ENCODE measurements at regions not wholly inside any gene's neighbourhood (a gene's known extent, or its start where the extent isn't known, plus 50 kb on each side); places are given as distances from the start of the nearest gene placed in this dataset. TPM values are rescaled to one million over a fixed set of nuclear protein-coding genes. Genes with fewer than 3 reads are reported as not detected.

DNA sequence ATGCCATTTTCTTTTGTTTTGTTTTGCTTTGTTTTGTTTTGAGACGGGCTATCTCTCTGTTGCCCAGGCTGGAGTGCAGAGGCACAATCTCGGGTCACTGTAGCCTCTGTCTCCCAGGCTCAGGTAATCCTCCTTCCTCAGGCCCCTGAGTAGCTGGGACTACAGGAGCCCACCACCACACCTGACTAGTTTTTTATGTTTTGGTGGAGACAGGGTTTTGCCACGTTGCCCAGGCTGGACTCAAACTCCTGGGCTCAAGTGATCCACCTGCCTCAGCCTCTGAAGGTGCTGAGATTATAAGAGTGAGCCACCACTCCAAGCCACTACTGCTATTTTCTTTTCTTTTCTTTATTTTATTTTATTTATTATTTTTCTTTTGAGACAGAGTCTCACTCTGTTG lies 54.0 kb upstream of the S1PR3 start:
- Histone ChIP-seq H3K27me3 (no peaks in the 10 kb centered on the region), H3K4me3 (no peak overlapping the region), H3K36me3 (replicated peaks in 1 of 2; ENCODE audit: insufficient read depth in 1 of 2, low read depth in 2 of 2) (no peaks in the 10 kb centered on the region), H3K4me1 (peaks cover 22% of the 10 kb centered on the region), H3K27ac (no peak overlapping the region), H3K9me3 (no peaks in the 10 kb centered on the region)
- TF ChIP-seq POLR2A (IDR thresholded peaks at IDR 0.05), result no peak
- TF ChIP-seq, protein P1, sequence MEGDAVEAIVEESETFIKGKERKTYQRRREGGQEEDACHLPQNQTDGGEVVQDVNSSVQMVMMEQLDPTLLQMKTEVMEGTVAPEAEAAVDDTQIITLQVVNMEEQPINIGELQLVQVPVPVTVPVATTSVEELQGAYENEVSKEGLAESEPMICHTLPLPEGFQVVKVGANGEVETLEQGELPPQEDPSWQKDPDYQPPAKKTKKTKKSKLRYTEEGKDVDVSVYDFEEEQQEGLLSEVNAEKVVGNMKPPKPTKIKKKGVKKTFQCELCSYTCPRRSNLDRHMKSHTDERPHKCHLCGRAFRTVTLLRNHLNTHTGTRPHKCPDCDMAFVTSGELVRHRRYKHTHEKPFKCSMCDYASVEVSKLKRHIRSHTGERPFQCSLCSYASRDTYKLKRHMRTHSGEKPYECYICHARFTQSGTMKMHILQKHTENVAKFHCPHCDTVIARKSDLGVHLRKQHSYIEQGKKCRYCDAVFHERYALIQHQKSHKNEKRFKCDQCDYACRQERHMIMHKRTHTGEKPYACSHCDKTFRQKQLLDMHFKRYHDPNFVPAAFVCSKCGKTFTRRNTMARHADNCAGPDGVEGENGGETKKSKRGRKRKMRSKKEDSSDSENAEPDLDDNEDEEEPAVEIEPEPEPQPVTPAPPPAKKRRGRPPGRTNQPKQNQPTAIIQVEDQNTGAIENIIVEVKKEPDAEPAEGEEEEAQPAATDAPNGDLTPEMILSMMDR (IDR thresholded peaks at IDR 0.05), result no peak
- WGBS, 2 donors, result 74 to 75% methylated on average over 3 of the region's 3 CpGs
- DNase-seq (no peak), ATAC-seq (no peak)
- intact Hi-C loops (cut with DNase I), result no loop called here

DNA sequence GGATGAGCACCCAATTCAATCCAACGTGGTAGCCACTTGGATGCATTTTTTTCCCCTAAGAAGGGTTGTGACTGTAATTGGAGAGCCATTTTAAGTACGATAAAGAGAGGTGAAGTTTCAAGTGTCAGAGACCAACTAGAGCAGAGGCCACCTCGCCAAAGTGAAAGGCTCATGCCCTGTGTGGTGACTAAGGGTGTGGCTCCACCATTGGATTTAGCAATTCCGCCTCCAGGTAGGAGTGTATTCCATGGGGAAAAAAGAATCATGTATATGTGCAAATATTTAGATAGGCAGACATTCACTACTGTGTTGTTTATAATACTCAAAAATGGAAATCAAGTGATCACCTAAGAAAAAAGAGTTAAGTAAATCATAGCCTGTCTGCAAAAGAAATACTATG lies 53.1 kb upstream of the S1PR3 start:
- Histone ChIP-seq H3K27ac (no peak overlapping the region), H3K4me3 (no peak overlapping the region), H3K27me3 (no peaks in the 10 kb centered on the region), H3K4me1 (peaks cover 32% of the 10 kb centered on the region), H3K9me3 (no peaks in the 10 kb centered on the region), H3K36me3 (replicated peaks in 1 of 2; ENCODE audit: insufficient read depth in 1 of 2, low read depth in 2 of 2) (no peaks in the 10 kb centered on the region)
- TF ChIP-seq, protein P1 (IDR thresholded peaks at IDR 0.05), result no peak
- no peak for TF ChIP-seq POLR2A (IDR thresholded peaks at IDR 0.05)
- 81 to 82% methylated on average over 4 of the region's 4 CpGs for WGBS, 2 donors
- intact Hi-C loops (cut with DNase I), result no loop called here
- no peak for DNase-seq
- no peak for ATAC-seq

Small RNA genes in the stretch of these regions (microRNA-seq; reads per million reads assigned to microRNA genes)
- gene MIR4289 (ENCODE audit: borderline number of aligned reads in 2 of 2, borderline replicate concordance in 2 of 2), result 0 reads per million in 2 donors

Small RNA genes in the stretch of these regions (small RNA-seq; reads per million reads assigned to genes)
- not detected for gene MIR4289

Measured in body of pancreas (tissue), 4 donors.